ENCODE measurements at regions not wholly inside any gene's neighbourhood (a gene's known extent, or its start where the extent isn't known, plus 50 kb on each side); places are given as distances from the start of the nearest gene placed in this dataset.

DNA sequence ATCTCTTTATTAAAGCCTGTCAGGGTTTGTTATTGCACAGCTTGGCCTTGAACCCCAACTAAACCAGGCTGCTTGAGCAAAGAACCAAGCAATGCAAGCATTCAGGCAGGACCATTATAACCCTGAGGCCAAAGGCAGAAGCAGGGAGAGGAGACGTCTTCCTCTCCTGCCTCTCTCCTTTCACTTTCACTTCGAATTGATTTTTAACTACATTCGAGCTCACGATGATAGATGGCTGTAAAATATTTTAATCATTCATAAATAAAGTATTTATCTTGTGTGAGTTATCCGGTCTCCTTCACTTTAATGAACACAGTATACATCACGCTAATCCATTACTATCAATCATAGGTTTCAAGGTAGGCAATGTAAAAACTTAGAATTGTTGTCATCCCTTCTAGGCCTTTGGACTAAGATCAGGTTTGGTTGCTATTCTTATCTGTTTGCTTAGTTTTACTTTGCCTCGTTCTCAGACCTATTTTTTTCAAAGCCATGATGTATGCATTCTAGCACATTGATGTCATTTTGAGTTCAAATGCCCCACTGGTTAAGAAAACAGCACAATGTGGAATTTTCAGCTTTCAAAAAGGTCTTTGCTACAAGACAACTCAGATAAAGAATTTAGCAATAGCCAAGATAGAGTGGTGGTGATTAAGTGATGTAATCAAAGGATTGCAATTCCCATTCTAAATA is 480.2 kb upstream of the RUNX1 start:
- TF ChIP-seq TAF1 (IDR thresholded peaks at IDR 0.05; ENCODE audit: low read depth) (no peak), ZBTB7A (IDR thresholded peaks at IDR 0.05; ENCODE audit: low read depth) (no peak), FOXM1 (IDR thresholded peaks at IDR 0.05; ENCODE audit: borderline replicate concordance, low read depth) (no peak), YY1 (IDR thresholded peaks at IDR 0.05; ENCODE audit: low read depth) (no peak), RAD21 (IDR thresholded peaks at IDR 0.05; ENCODE audit: low read depth) (no peak), EGR1 (IDR thresholded peaks at IDR 0.05) (no peak), TEAD4 (IDR thresholded peaks at IDR 0.05) (no peak), CEBPB (IDR thresholded peaks at IDR 0.05) (no peak), EP300 (IDR thresholded peaks at IDR 0.05; ENCODE audit: borderline replicate concordance) (no peak), NFIC (IDR thresholded peaks at IDR 0.05) (no peak), TCF12 (IDR thresholded peaks at IDR 0.05; ENCODE audit: low read depth) (no peak), CREB1 (IDR thresholded peaks at IDR 0.05; ENCODE audit: low read depth) (no peak)
- TF ChIP-seq, protein P1, sequence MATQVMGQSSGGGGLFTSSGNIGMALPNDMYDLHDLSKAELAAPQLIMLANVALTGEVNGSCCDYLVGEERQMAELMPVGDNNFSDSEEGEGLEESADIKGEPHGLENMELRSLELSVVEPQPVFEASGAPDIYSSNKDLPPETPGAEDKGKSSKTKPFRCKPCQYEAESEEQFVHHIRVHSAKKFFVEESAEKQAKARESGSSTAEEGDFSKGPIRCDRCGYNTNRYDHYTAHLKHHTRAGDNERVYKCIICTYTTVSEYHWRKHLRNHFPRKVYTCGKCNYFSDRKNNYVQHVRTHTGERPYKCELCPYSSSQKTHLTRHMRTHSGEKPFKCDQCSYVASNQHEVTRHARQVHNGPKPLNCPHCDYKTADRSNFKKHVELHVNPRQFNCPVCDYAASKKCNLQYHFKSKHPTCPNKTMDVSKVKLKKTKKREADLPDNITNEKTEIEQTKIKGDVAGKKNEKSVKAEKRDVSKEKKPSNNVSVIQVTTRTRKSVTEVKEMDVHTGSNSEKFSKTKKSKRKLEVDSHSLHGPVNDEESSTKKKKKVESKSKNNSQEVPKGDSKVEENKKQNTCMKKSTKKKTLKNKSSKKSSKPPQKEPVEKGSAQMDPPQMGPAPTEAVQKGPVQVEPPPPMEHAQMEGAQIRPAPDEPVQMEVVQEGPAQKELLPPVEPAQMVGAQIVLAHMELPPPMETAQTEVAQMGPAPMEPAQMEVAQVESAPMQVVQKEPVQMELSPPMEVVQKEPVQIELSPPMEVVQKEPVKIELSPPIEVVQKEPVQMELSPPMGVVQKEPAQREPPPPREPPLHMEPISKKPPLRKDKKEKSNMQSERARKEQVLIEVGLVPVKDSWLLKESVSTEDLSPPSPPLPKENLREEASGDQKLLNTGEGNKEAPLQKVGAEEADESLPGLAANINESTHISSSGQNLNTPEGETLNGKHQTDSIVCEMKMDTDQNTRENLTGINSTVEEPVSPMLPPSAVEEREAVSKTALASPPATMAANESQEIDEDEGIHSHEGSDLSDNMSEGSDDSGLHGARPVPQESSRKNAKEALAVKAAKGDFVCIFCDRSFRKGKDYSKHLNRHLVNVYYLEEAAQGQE (IDR thresholded peaks at IDR 0.05; ENCODE audit: low read depth), result no peak
- TF ChIP-seq, protein P2, sequence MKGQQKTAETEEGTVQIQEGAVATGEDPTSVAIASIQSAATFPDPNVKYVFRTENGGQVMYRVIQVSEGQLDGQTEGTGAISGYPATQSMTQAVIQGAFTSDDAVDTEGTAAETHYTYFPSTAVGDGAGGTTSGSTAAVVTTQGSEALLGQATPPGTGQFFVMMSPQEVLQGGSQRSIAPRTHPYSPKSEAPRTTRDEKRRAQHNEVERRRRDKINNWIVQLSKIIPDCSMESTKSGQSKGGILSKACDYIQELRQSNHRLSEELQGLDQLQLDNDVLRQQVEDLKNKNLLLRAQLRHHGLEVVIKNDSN (IDR thresholded peaks at IDR 0.05), result no peak
- TF ChIP-seq, protein P3, sequence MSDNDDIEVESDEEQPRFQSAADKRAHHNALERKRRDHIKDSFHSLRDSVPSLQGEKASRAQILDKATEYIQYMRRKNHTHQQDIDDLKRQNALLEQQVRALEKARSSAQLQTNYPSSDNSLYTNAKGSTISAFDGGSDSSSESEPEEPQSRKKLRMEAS (IDR thresholded peaks at IDR 0.05), result no peak

DNA sequence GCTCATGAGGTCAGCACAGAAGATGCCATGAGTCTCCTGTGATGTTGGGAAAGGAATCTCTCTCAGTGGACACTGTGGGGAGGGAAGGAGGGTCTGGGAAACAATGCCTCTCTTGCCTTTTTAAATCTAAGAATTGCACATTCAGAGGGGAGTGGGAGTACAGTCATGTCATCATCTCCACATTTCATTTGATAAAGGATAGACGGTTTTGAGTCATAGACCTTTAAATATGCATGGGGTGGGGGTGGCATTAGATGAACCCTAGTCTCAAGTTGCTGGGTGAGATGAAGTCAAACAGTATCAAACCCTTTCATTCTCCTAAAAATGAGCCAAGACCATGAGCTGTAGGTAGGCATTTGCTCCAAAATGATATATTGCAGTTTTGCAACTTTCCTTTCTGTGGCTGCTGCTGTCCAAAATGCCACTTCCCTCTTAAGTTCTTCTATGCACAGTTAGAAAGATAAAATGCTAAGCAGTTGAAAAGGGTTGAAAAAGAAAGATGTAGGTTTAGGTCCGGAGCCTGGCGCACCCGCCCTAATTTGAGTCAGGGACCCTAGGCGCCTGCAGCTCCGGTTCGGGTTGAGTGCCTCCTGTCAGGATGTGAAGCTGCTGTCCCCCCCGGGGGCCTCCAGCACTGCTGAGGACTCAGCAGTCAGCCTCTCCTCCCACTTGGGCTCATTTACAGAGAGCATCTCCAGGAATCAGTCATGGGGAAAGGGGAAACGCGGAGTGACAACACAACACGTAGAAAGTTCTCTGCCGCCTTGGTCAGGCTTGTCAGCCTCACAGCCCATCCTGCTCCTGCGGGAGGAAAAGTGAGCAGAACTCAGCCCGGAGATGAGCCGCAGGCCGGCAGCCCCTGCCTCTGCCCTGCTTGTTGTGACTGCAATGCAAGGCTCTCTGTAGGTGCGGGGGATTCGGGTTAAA is 479.3 kb upstream of the RUNX1 start:
- TF ChIP-seq, protein P2 (IDR thresholded peaks at IDR 0.05), result no peak
- TF ChIP-seq EP300 (IDR thresholded peaks at IDR 0.05; ENCODE audit: borderline replicate concordance), result no peak
- TF ChIP-seq, protein P1 (IDR thresholded peaks at IDR 0.05; ENCODE audit: low read depth), result no peak
- no peak for TF ChIP-seq CEBPB (IDR thresholded peaks at IDR 0.05)

DNA sequence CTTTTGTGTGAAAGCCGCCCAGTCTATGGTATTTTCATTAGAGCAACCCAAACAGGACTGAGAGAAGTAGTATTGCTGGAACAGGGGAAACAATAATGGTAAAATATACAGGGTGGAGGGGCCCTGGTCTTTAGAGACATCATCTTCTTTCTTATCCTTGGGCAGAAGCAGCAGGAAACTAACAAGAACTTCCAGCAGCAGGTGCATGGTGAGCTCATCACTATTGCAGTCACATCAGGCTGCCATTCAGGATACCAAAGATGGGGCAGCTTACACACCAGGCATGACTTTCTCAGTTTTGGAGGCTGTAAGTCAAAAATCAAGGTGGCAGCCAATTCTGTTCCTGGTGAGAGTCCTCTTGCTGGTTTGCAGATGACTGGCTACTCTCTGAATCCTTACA is 478.3 kb upstream of the RUNX1 start:
- TF ChIP-seq, protein P1 (IDR thresholded peaks at IDR 0.05; ENCODE audit: low read depth), result no peak

DNA sequence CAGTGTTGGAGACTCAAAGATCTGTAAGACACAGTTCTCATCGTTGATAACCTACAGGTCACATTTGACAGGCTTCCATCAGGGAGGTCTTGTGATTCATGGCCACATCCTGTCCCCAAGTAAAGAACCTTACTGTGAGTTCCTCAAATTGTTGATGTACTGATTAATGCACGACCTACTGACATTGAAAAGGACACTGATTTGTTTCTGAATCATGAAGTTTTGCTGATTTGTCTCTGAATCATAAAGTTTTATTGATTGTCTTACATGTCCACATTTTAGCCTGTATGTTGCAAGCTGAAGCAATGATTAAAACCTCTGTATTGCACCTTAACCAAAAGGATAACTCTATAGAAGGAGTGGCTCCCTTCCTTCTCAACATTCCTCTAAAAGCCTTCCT is 476.3 kb upstream of the RUNX1 start:
- no peak for TF ChIP-seq TCF12 (IDR thresholded peaks at IDR 0.05; ENCODE audit: low read depth)
- TF ChIP-seq, protein P2 (IDR thresholded peaks at IDR 0.05), result no peak
- TF ChIP-seq ZBTB7A (IDR thresholded peaks at IDR 0.05; ENCODE audit: low read depth), result no peak
- TF ChIP-seq, protein P3 (IDR thresholded peaks at IDR 0.05), result no peak
- TF ChIP-seq TEAD4 (IDR thresholded peaks at IDR 0.05), result no peak
- TF ChIP-seq RAD21 (IDR thresholded peaks at IDR 0.05; ENCODE audit: low read depth), result no peak
- TF ChIP-seq FOXM1 (IDR thresholded peaks at IDR 0.05; ENCODE audit: borderline replicate concordance, low read depth), result no peak
- TF ChIP-seq YY1 (IDR thresholded peaks at IDR 0.05; ENCODE audit: low read depth), result no peak
- TF ChIP-seq EP300 (IDR thresholded peaks at IDR 0.05; ENCODE audit: borderline replicate concordance), result no peak
- no peak for TF ChIP-seq EGR1 (IDR thresholded peaks at IDR 0.05)
- TF ChIP-seq CEBPB (IDR thresholded peaks at IDR 0.05), result no peak

Data from Ishikawa (cell line).